Esophagus squamous epithelium (tissue), 5 donors: ENCODE measurements at regions not wholly inside any gene's neighbourhood (a gene's known extent, or its start where the extent isn't known, plus 50 kb on each side); places are given as distances from the start of the nearest gene placed in this dataset.
"Not testable (repeated sequence)": the region's sequence is repeated elsewhere in the genome, so short reads cannot be mapped to it uniquely, and the experiment has no call there.

ENCODE experiments used
- DNase-seq: peaks from one replicate; lab custom pipeline; 2025; lab: John Stamatoyannopoulos, UW
- H3K27ac ChIP-seq, 4 donors: fragments of 200-600 bp; sonication (generic); one replicate each; pipeline ENCODE4 v1.5.1; 2016 to 2019; ENCODE audit warnings: mild to moderate bottlenecking in 1 of 4
- H3K27me3 ChIP-seq, 4 donors: fragments of 200-600 bp; sonication (generic); 1 replicate in 3 of 4; 2 replicates in 1 of 4; pipeline versions ENCODE4 v1.5.1 to v1.6.0; 2017 to 2021; ENCODE audit warnings: antibody characterized with exemption in 1 of 4
- H3K36me3 ChIP-seq, 3 donors: fragments of 200-600 bp; sonication (generic); one replicate each; pipeline ENCODE4 v1.5.1; 2016 to 2019
- H3K4me1 ChIP-seq, 3 donors: fragments of 200-600 bp; sonication (generic); one replicate each; pipeline ENCODE4 v1.5.1; 2017 to 2019
- H3K4me3 ChIP-seq, 4 donors: fragments of 200-600 bp; sonication (generic); 1 replicate in 3 of 4; 2 replicates in 1 of 4; pipeline ENCODE4 v1.5.1; 2016 to 2019; ENCODE audit warnings: mild to moderate bottlenecking in 2 of 4, moderate library complexity in 1 of 4
- H3K9me3 ChIP-seq, 3 donors: fragments of 200-600 bp; sonication (generic); one replicate each; pipeline ENCODE4 v1.5.1; 2016 to 2019
- POLR2A ChIP-seq, 4 donors: fragments of 450-650 bp; IDR thresholded peaks; one replicate each; pipeline ENCODE4 v1.6.1; 2017; ENCODE audit warnings: antibody characterized with exemption in 4 of 4, mild to moderate bottlenecking in 4 of 4, moderate library complexity in 3 of 4
- WGBS, 2 donors: methylation state at CpG; one replicate each; pipeline ENCODE4 v1.1.5; 2018; 5-methylcytosine and 5-hydroxymethylcytosine counted together
- intact Hi-C: fragments of 100-400 bp; cut with DNase I; formaldehyde crosslinking; loops from one replicate; pipeline ENCODE4 v1.15.0; 2022
- TF ChIP-seq, protein P1 (sequence below), 6 experiments: fragments of 450-650 bp in 4 of 6; fragments of 200-600 bp in 2 of 6; sonication (generic) in 2 of 6; IDR thresholded peaks; one replicate each; pipeline ENCODE4 v1.5.1; 2016 to 2019; ENCODE audit warnings: antibody characterized with exemption in 6 of 6, mild to moderate bottlenecking in 4 of 6, moderate library complexity in 4 of 6
- donor health status: DM: yes; HTN: yes; CAD: no.

DNA sequence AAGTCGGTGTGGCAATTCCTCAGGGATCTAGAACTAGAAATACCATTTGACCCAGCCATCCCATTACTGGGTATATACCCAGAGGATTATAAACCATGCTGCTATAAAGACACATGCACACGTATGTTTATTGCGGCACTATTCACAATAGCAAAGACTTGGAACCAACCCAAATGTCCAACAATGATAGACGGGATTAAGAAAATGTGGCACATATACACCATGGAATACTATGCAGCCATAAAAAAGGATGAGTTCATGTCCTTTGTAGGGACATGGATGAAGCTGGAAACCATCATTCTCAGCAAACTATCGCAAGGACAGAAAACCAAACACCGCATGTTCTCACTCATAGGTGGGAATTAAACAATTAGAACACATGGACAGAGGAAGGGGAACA is 80.6 kb upstream of the ST3GAL5 start:
- DNase-seq, H3K9me3 ChIP-seq, intact Hi-C loops, H3K4me3 ChIP-seq, H3K27me3 ChIP-seq, H3K27ac ChIP-seq, H3K36me3 ChIP-seq, H3K4me1 ChIP-seq: not testable (repeated sequence)
- whole genome bisulfite sequencing, 2 donors = 93 to 100% methylated on average over 2 to 3 of the region's 6 CpGs

DNA sequence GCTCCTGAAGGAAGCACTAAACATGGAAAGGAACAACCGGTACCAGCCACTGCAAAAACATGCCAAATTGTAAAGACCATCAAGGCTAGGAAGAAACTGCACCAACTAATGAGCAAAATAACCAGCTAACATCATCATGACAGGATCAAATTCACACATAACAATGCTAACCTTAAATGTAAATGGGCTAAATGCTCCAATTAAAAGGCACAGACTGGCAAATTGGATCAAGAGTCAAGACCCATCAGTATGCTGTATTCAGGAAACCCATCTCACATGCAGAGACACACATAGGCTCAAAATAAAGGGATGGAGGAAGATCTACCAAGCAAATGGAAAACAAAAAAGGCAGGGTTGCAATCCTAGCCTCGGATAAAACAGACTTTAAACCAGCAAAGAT is 77.0 kb upstream of the ST3GAL5 start:
- intact Hi-C loops, DNase-seq, H3K27ac ChIP-seq, H3K4me3 ChIP-seq, H3K36me3 ChIP-seq, H3K4me1 ChIP-seq, H3K27me3 ChIP-seq: not testable (repeated sequence)
- H3K9me3 ChIP-seq = peaks cover 0 to 16% (median 0%) of the 10 kb centered on the region in 3 donors
- WGBS, 2 donors = 85 to 87% methylated on average over 1 to 2 of the region's 2 CpGs

DNA sequence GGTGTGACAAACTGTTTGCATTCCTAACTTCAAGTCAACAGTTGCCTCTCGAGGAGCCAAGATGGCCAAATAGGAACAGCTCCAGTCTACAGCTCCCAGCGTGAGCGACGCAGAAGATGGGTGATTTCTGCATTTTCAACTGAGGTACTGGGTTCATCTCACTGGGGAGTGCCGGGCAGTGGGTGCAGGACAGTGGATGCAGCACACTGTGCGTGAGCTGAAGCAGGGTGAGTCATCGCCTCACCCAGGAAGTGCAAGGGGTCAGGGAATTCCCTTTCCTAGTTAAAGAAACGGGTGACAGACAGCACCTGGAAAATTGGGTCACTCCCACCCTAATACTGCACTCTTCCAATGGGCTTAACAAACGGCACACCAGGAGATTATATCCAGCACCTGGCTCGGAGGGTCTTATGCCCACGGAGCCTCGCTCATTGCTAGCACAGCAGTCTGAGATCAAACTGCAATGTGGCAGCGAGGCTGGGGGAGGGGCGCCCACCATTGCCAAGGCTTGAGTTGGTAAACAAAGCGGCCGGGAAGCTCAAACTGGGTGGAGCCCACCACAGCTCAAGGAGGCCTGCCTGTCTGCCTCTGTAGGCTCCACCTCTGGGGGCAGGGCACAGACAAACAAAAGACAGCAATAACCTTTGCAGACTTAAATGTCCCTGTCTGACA is 75.1 kb upstream of the ST3GAL5 start:
- H3K4me1 ChIP-seq, intact Hi-C loops, H3K27me3 ChIP-seq, H3K27ac ChIP-seq, H3K36me3 ChIP-seq, DNase-seq, H3K4me3 ChIP-seq: not testable (repeated sequence)
- H3K9me3 ChIP-seq = peaks cover 0 to 18% (median 0%) of the 10 kb centered on the region in 3 donors
- WGBS, 2 donors = 59 to 68% methylated on average over 4 to 16 of the region's 16 CpGs

DNA sequence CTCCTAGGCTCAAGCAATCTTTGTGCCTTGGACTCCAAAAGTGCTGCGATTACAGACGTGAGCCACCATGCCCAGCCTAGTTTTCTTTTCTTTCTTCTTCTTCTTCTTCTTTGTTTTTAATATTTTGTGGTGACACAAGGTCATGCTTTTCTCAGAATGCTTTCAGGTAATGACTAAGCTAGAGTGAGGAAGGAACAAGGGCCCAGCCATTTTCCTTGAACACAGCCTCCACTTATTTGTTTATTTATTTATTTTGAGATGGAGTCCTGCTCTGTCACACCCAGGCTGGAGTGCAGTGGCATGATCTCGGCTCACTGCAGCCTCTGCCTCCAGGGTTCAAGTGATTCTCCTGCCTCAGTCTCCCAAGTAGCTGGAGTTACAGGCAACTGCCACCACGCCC is 74.3 kb upstream of the ST3GAL5 start:
- TF ChIP-seq POLR2A (IDR thresholded peaks at IDR 0.05) = no peak
- TF ChIP-seq, protein P1, sequence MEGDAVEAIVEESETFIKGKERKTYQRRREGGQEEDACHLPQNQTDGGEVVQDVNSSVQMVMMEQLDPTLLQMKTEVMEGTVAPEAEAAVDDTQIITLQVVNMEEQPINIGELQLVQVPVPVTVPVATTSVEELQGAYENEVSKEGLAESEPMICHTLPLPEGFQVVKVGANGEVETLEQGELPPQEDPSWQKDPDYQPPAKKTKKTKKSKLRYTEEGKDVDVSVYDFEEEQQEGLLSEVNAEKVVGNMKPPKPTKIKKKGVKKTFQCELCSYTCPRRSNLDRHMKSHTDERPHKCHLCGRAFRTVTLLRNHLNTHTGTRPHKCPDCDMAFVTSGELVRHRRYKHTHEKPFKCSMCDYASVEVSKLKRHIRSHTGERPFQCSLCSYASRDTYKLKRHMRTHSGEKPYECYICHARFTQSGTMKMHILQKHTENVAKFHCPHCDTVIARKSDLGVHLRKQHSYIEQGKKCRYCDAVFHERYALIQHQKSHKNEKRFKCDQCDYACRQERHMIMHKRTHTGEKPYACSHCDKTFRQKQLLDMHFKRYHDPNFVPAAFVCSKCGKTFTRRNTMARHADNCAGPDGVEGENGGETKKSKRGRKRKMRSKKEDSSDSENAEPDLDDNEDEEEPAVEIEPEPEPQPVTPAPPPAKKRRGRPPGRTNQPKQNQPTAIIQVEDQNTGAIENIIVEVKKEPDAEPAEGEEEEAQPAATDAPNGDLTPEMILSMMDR (IDR thresholded peaks at IDR 0.05) = no peak
- H3K27me3 ChIP-seq = no peaks in the 10 kb centered on the region
- DNase-seq = no peak
- intact Hi-C loops = no loop called here
- no peak overlapping the region for H3K4me3 ChIP-seq
- H3K27ac ChIP-seq = no peak overlapping the region
- H3K9me3 ChIP-seq = peaks cover 0 to 18% (median 0%) of the 10 kb centered on the region in 3 donors
- no peaks in the 10 kb centered on the region for H3K36me3 ChIP-seq
- H3K4me1 ChIP-seq = no peaks in the 10 kb centered on the region
- WGBS, 2 donors = 81 to 88% methylated on average over 4 of the region's 4 CpGs

DNA sequence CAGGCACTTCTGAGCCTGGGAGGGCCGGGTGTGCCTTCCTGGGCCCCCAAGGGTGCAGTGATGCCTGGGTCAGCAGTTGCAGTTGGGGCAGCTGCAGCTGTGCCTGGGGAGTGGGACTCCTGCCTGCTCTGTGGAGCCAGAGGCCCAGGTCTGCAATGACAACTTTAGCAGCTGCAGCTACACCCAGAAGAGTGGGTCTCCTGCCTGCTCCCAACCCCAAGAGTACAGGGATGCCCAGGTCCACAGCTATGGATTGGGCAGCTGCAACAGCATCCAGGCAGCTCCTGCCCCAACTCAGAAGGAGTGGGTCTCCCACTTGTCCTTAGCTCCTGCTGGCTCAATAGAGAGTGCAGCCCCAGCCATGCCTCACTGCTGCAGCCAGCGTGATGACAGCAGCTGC is 73.0 kb upstream of the ST3GAL5 start:
- H3K36me3 ChIP-seq = no peaks in the 10 kb centered on the region
- peaks cover 0 to 18% (median 0%) of the 10 kb centered on the region in 3 donors for H3K9me3 ChIP-seq
- DNase-seq = no peak
- TF ChIP-seq, protein P1 (IDR thresholded peaks at IDR 0.05) = no peak
- H3K27me3 ChIP-seq = no peaks in the 10 kb centered on the region
- intact Hi-C loops = no loop called here
- H3K4me1 ChIP-seq = no peaks in the 10 kb centered on the region
- no peak overlapping the region for H3K27ac ChIP-seq
- H3K4me3 ChIP-seq = no peak overlapping the region
- 100% methylated on average over 1 of the region's 2 CpGs for WGBS, 2 donors

DNA sequence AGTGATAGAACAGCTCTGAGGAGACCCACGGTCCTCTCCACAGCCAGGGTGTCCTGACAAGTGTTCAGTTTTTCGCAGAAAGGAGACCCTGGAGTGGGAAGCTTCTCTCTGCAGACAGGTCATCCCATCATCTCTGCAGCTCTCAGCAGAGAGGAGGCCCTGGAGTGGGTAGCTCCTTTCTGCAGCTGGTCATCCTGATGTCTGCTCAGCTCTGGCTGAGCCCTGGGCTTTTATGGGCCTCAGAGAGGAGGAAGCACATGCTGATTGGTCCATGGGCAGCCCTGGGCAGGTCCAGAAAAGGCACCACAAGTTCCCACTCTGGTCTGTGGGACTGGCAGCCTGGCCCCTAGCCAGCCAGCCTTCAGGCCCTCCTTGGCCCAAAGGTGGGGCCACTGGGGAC is 72.3 kb upstream of the ST3GAL5 start:
- H3K9me3 ChIP-seq = peaks cover 0 to 18% (median 0%) of the 10 kb centered on the region in 3 donors
- no peaks in the 10 kb centered on the region for H3K27me3 ChIP-seq
- H3K4me3 ChIP-seq = no peak overlapping the region
- H3K4me1 ChIP-seq = peaks cover 0 to 7% (median 0%) of the 10 kb centered on the region in 3 donors
- DNase-seq = no peak
- TF ChIP-seq POLR2A (IDR thresholded peaks at IDR 0.05) = no peak
- TF ChIP-seq, protein P1 (IDR thresholded peaks at IDR 0.05) = no peak
- intact Hi-C loops = no loop called here
- H3K27ac ChIP-seq = no peak overlapping the region
- no peaks in the 10 kb centered on the region for H3K36me3 ChIP-seq
- WGBS, 2 donors = 80 to 100% methylated on average over 1 of the region's 2 CpGs

DNA sequence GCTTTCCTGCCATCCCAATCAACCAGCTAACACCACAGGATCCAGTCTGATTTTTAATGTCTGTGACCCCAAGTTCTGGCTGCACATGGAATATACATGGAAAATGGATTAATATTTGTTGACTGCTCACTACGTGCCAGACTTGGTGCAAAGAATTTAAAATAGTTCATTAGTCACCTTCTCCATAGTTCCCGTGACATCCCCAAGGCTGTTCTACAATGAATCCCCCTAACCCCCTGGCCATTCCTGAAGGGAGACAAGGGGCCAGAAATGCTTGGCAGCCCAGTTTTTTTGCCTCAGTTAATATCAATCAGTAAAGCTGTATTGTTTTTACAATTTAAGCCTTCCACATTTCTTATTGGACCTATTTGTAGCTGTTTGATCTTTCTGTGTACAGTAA is 71.0 kb upstream of the ST3GAL5 start:
- TF ChIP-seq, protein P1 (IDR thresholded peaks at IDR 0.05) = no peak
- no peak for TF ChIP-seq POLR2A (IDR thresholded peaks at IDR 0.05)
- DNase-seq = no peak

More for the DNA sequence above, 71.0 kb upstream of the ST3GAL5 start:
- intact Hi-C loops = no loop called here
- Histone ChIP-seq H3K4me3 (no peak overlapping the region), H3K4me1 (peaks cover 0 to 11% (median 4%) of the 10 kb centered on the region in 3 donors), H3K27me3 (no peaks in the 10 kb centered on the region), H3K36me3 (no peaks in the 10 kb centered on the region), H3K9me3 (peaks cover 0 to 18% (median 0%) of the 10 kb centered on the region in 3 donors), H3K27ac (no peak overlapping the region)
- WGBS, 2 donors = 67 to 71% methylated on average over 2 of the region's 2 CpGs
